HCT116 (cell line): ENCODE measurements at regions not wholly inside any gene's neighbourhood (a gene's known extent, or its start where the extent isn't known, plus 50 kb on each side); places are given as distances from the start of the nearest gene placed in this dataset.
A peak's percentile ranks its signal among the peaks of the same experiment; 100 is the strongest.

Experiments used
- ATAC-seq: fragments of 200-7000 bp; cut with Tn5 transposase; 2 replicates; pipeline ENCODE4 v1.9.1; 2020; ENCODE audit warnings: mild to moderate bottlenecking, moderate library complexity
- BruUV-seq: library from RNA; stranded (reverse); fragments of 400-500 nt; replicated peaks from 2 replicates; lab custom pipeline; 2021; lab: Mats Ljungman, UMichigan
- CTCF ChIA-PET: fragments of 300-600 bp; sonication (Branson Sonifier 250); formaldehyde crosslinking; loops from one replicate; lab custom pipeline; 2021; ENCODE audit warnings: antibody characterized with exemption; lab: Charles Lee
- POLR2A ChIA-PET: fragments of 300-600, 350-600 bp; sonication (Branson Sonifier 250); formaldehyde crosslinking; loops from one replicate; lab custom pipeline; 2021; ENCODE audit warnings: antibody characterized with exemption; lab: Charles Lee
- RAD21 ChIA-PET, 2 experiments: fragments of 300-600 bp; sonication (Branson Sonifier 250); formaldehyde crosslinking; loops; one replicate each; lab custom pipeline; 2023; ENCODE audit warnings: low total read pairs in 2 of 2; ENCODE audit not compliant: uncharacterized antibody in 2 of 2, unreplicated experiment in 2 of 2, low non-redundant PET in 1 of 2; lab: Charles Lee
- DNase-seq: peaks from one replicate; pipeline ENCODE4 v3.0.0-alpha.2; 2010; ENCODE audit warnings: low read depth, low spot score
- H2AFZ ChIP-seq: fragments of 200-600 bp; shearing (Covaris generic), sonication (generic); 2 replicates; pipeline ENCODE4 v1.6.1; 2017; ENCODE audit warnings: low read depth, mixed run types, mixed read lengths, antibody characterized with exemption, low read length; ENCODE audit not compliant: poor library complexity, severe bottlenecking
- H3K27ac ChIP-seq: 2 replicates; pipeline ENCODE4 v1.5.1; 2012; ENCODE audit warnings: low read depth, low read length
- H3K27me3 ChIP-seq: fragments of 200-600 bp; sonication (generic); 2 replicates; pipeline ENCODE4 v1.6.1; 2016; ENCODE audit warnings: mixed run types, low read length, mixed read lengths; ENCODE audit not compliant: insufficient read depth
- H3K36me3 ChIP-seq, 2 experiments: fragments of 200-500 bp in 1 of 2; fragments of 200-600 bp in 1 of 2; sonication (Bioruptor generic) in 1 of 2; sonication (generic) in 1 of 2; 2 replicates each; pipeline versions ENCODE4 v1.5.1 to v1.6.1; 2014 to 2016; ENCODE audit warnings: low read length in 2 of 2, inconsistent platforms in 1 of 2, mixed read lengths in 1 of 2, mixed run types in 1 of 2; ENCODE audit not compliant: insufficient read depth in 2 of 2, control insufficient read depth in 1 of 2
- H3K4me1 ChIP-seq, 2 experiments: fragments of 200-600 bp in 1 of 2; sonication (generic) in 1 of 2; 2 replicates each; pipeline versions ENCODE4 v1.5.1 to v1.6.1; 2012 to 2017; ENCODE audit warnings: low read length in 2 of 2, inconsistent platforms in 1 of 2, mild to moderate bottlenecking in 1 of 2, mixed read lengths in 1 of 2, mixed run types in 1 of 2, moderate library complexity in 1 of 2; ENCODE audit not compliant: insufficient read depth in 2 of 2, control insufficient read depth in 1 of 2
- H3K4me2 ChIP-seq: fragments of 200-600 bp; sonication (generic); 2 replicates; pipeline ENCODE4 v1.6.1; 2017; ENCODE audit warnings: mixed run types, low read length, mixed read lengths
- H3K4me3 ChIP-seq, 2 experiments: fragments of 200-600 bp in 1 of 2; sonication (generic) in 1 of 2; replicated peaks in 1 of 2; 2 replicates each; pipeline ENCODE4 v1.5.1; 2011 to 2016; ENCODE audit warnings: low read length in 2 of 2, control low read depth in 1 of 2, low read depth in 1 of 2, mild to moderate bottlenecking in 1 of 2, mixed read lengths in 1 of 2, mixed run types in 1 of 2
- H3K79me2 ChIP-seq: fragments of 200-600 bp; sonication (generic); 2 replicates; pipeline ENCODE4 v1.6.1; 2017; ENCODE audit warnings: mild to moderate bottlenecking, mixed run types, low read length, moderate library complexity, mixed read lengths; ENCODE audit not compliant: insufficient read depth
- H3K9ac ChIP-seq: fragments of 200-600 bp; sonication (generic); 2 replicates; pipeline ENCODE4 v1.6.1; 2016; ENCODE audit warnings: low read length, mixed read lengths
- H3K9me2 ChIP-seq: fragments of 200-600 bp; sonication (generic), shearing (Covaris generic); 2 replicates; pipeline ENCODE4 v1.6.1; 2017; ENCODE audit warnings: mixed run types, mild to moderate bottlenecking, moderate library complexity; ENCODE audit not compliant: insufficient read depth
- H3K9me3 ChIP-seq, 2 experiments: fragments of 200-500 bp in 1 of 2; fragments of 200-600 bp in 1 of 2; sonication (Bioruptor generic) in 1 of 2; sonication (generic) in 1 of 2; 2 replicates each; pipeline ENCODE4 v1.6.1; 2014 to 2017; ENCODE audit warnings: low read length in 2 of 2, mixed read lengths in 2 of 2, inconsistent platforms in 1 of 2, low read depth in 1 of 2, mild to moderate bottlenecking in 1 of 2, mixed run types in 1 of 2, moderate library complexity in 1 of 2; ENCODE audit not compliant: control insufficient read depth in 1 of 2, insufficient read depth in 1 of 2
- H4K20me1 ChIP-seq: fragments of 200-600 bp; sonication (generic), shearing (Covaris generic); 2 replicates; pipeline ENCODE4 v1.6.1; 2017; ENCODE audit warnings: mixed run types, mild to moderate bottlenecking, moderate library complexity; ENCODE audit not compliant: insufficient read depth
- CBX3 ChIP-seq: IDR thresholded peaks from 2 replicates; pipeline ENCODE4 v1.6.1; 2012; ENCODE audit warnings: low read depth
- CEBPB ChIP-seq: IDR thresholded peaks from 2 replicates; pipeline ENCODE4 v1.6.1; 2012; ENCODE audit warnings: low read depth
- ELF1 ChIP-seq: IDR thresholded peaks from 2 replicates; pipeline ENCODE4 v1.6.1; 2012; ENCODE audit warnings: low read depth, borderline replicate concordance
- EZH2phosphoT487 ChIP-seq: fragments of 200-600 bp; IDR thresholded peaks from 2 replicates; pipeline ENCODE4 v1.6.1; 2018; ENCODE audit warnings: antibody characterized with exemption, borderline replicate concordance
- JUND ChIP-seq: IDR thresholded peaks from 2 replicates; pipeline ENCODE4 v1.6.1; 2012
- POLR2A ChIP-seq: IDR thresholded peaks from 2 replicates; pipeline ENCODE4 v1.7.0; 2011; ENCODE audit warnings: borderline replicate concordance; ENCODE audit not compliant: insufficient read depth, insufficient read length; ENCODE audit errors: extremely low read depth
- SP1 ChIP-seq: IDR thresholded peaks from 2 replicates; pipeline ENCODE4 v1.6.1; 2012; ENCODE audit warnings: low read depth
- SRF ChIP-seq: IDR thresholded peaks from 2 replicates; pipeline ENCODE4 v1.6.1; 2012; ENCODE audit warnings: low read depth
- YY1 ChIP-seq: IDR thresholded peaks from 2 replicates; pipeline ENCODE4 v1.6.1; 2011; ENCODE audit warnings: low read length, low read depth, moderate library complexity, mild to moderate bottlenecking; ENCODE audit not compliant: insufficient replicate concordance; ENCODE audit errors: extremely low read depth
- intact Hi-C: fragments of 100-400 bp; cut with micrococcal nuclease; formaldehyde crosslinking; loops from 2 replicates; pipeline ENCODE4 v1.10.0; 2022
- TF ChIP-seq, protein P1 (sequence below): IDR thresholded peaks from 2 replicates; pipeline ENCODE4 v1.6.1; 2012
- TF ChIP-seq, protein P2 (sequence below): IDR thresholded peaks from 2 replicates; pipeline ENCODE4 v1.6.1; 2012
- TF ChIP-seq, protein P3 (sequence below): IDR thresholded peaks from 2 replicates; pipeline ENCODE4 v1.6.1; 2011; ENCODE audit warnings: mild to moderate bottlenecking, low read length, moderate library complexity; ENCODE audit not compliant: insufficient replicate concordance; ENCODE audit errors: extremely low read depth

DNA sequence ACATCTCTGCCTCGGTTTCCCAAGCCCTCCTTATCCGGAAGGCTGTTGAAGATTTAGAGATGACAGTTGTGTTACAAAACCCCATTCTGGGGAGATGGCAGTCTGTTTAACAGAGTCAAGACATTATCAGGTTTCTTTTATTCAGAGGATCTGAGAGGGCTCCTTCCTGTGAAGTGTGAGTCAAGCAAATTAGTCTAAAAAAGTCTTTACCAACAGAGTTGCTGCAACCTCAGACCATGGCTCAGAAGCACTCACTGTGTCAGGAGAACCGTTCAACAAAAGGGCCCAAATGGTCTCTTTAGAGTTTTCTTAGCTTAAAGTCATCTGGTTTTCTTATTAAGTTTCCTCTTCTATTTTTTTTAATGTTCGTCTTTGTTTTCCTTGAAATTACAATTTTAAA lies 717.8 kb downstream of the EPM2A start:
- H4K20me1 ChIP-seq = no peaks in the 10 kb centered on the region
- H3K27ac ChIP-seq = no peak overlapping the region
- RAD21 ChIA-PET = no interaction called here
- BruUV-seq = no TSS peak
- no peaks in the 10 kb centered on the region for H3K9me3 ChIP-seq
- DNase-seq = no peak
- intact Hi-C loops = no loop called here
- no peaks in the 10 kb centered on the region for H3K27me3 ChIP-seq
- TF ChIP-seq SRF (no peak), CEBPB (no peak), JUND (no peak), POLR2A (no peak), ELF1 (no peak), CBX3 (no peak), EZH2phosphoT487 (no peak), SP1 (no peak), YY1 (no peak)
- TF ChIP-seq, protein P1, sequence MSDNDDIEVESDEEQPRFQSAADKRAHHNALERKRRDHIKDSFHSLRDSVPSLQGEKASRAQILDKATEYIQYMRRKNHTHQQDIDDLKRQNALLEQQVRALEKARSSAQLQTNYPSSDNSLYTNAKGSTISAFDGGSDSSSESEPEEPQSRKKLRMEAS = no peak
- TF ChIP-seq, protein P2, sequence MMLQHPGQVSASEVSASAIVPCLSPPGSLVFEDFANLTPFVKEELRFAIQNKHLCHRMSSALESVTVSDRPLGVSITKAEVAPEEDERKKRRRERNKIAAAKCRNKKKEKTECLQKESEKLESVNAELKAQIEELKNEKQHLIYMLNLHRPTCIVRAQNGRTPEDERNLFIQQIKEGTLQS = no peak
- TF ChIP-seq, protein P3, sequence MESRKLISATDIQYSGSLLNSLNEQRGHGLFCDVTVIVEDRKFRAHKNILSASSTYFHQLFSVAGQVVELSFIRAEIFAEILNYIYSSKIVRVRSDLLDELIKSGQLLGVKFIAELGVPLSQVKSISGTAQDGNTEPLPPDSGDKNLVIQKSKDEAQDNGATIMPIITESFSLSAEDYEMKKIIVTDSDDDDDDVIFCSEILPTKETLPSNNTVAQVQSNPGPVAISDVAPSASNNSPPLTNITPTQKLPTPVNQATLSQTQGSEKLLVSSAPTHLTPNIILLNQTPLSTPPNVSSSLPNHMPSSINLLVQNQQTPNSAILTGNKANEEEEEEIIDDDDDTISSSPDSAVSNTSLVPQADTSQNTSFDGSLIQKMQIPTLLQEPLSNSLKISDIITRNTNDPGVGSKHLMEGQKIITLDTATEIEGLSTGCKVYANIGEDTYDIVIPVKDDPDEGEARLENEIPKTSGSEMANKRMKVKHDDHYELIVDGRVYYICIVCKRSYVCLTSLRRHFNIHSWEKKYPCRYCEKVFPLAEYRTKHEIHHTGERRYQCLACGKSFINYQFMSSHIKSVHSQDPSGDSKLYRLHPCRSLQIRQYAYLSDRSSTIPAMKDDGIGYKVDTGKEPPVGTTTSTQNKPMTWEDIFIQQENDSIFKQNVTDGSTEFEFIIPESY = no peak
- TF ChIP-seq, all 23 proteins: peak for 0
- CTCF ChIA-PET = no interaction called here
- H3K36me3 ChIP-seq = no peaks in the 10 kb centered on the region
- no peak overlapping the region for H3K9ac ChIP-seq
- no peak for ATAC-seq
- POLR2A ChIA-PET = no interaction called here
- H3K4me2 ChIP-seq = no peak overlapping the region
- H3K79me2 ChIP-seq = no peaks in the 10 kb centered on the region
- no peaks in the 10 kb centered on the region for H3K9me2 ChIP-seq
- H3K4me3 ChIP-seq = no peak overlapping the region
- peaks cover 8 to 42% of the 10 kb centered on the region in 2 experiments for H3K4me1 ChIP-seq
- peak overlapping the region; percentile 77 for H2AFZ ChIP-seq
